NCI-H2029 treated with DMSO at 0.1 percent for 48 hours (cell line): ENCODE measurements at regions not wholly inside any gene's neighbourhood (a gene's known extent, or its start where the extent isn't known, plus 50 kb on each side); places are given as distances from the start of the nearest gene placed in this dataset.
"Not testable (repeated sequence)": the region's sequence is repeated elsewhere in the genome, so short reads cannot be mapped to it uniquely, and the experiment has no call there.

Source experiments
- DNase-seq: peaks from one replicate; lab custom pipeline; 2025; lab: John Stamatoyannopoulos, UW

DNA sequence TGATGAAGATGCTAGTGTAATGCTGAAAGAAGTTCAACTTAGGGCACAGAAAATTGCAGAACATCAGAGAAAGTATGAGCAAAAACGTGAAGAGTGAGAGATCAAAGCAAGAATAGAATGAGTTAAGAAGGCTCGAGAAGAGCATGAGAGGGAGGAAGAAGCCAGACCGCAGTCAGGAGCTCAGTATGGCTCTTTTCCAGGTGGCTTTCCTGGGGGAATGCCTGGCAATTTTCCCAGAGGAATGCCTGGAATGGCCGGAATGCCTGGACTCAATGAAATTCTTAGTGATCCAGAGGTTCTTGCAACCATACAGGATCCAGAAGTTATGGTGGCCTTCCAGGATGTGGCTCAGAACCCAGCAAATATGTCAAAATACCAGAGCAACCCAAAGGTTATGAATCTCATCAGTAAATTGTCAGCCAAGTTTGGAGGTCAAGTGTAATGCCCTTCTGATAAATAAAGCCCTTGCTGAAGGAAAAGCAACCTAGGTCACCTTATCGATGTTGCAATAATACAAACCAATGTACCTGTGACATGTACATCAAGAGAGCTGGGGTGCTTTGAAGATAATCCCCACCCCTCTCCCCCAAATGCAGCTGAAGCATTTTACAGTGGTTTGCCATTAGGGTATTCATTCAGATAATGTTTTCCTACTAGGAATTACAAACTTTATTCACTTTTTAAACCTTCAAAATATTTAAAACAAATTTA lies 277.9 kb downstream of the LPIN1 start:
- not testable (repeated sequence) for DNase-seq

DNA sequence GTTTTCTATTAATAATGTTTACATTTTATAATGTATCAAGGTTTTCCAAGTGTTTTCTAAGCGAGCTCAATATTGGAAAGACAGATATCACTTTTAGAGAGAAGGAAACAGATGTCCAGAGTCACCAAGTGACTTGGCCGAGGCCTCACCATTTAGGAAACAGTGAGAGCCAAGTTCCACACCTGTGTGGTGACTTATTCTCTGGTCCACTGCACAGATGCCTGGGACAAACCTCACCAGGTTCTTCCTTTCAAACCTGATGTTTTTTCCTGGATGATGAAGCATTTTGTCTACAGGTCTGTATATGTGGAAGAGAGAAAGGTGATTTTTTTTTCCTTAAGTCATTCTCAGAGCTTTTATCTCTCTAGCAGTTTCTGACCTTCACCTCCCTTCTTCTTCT lies 280.7 kb downstream of the LPIN1 start:
- no peak for DNase-seq

DNA sequence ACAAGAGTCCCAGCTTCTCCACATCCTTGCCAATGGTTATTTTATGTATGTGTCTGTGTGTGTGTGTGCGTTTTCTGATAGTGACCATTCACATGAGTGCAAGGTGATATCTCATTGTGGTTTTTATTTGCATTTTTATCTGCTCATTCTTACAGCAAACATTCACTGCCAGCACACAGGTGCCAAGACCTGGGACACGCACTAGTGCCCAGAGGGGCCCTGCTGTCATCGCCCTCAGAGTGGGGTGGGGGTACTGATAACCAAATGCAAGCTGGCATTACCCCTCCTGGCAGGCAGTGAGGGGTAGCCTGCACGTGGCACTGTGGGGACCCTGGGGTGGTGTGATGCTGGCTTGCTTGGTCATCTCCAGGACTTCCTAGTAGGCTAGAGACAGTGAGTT lies 285.4 kb downstream of the LPIN1 start:
- peak; percentile 52 for DNase-seq

DNA sequence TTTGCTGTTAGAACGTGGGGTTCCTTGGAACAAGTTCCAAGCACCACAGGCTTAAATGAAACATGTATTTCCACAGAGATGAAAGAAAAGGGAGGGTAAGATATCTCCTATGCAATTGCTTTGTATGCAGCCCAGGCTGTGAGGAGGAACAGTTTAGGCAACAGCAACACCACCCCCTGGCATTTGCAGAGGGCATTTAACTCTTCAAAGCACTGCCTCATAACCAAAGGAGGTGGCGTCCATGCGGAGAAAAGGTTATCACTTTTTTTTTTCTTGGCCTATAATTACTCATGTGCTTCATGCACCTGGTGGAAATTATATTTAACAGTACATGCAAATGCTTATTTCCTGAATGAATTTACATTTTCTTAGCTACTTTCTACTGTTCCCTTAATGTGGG lies 286.0 kb downstream of the LPIN1 start:
- DNase-seq, result no peak

DNA sequence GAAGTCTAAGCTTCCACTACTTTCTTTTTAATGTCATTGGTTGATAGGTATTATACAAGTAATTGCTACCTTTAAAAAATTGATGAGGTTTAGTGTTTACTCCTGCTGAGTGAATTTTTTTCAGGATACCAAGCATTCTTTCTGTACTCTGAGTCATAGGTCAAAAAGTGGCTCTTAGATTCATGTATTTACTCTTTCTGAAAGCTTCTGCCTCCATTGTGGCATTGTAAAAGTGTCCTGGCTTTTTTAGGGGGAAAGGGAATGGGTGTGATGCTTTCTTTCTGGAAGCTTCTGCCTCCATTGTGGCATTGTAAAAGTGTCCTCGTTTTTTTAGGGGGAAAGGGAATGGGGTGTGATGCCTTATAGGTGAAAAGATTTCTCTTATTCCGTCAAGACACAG lies 286.5 kb downstream of the LPIN1 start:
- DNase-seq, result no peak

DNA sequence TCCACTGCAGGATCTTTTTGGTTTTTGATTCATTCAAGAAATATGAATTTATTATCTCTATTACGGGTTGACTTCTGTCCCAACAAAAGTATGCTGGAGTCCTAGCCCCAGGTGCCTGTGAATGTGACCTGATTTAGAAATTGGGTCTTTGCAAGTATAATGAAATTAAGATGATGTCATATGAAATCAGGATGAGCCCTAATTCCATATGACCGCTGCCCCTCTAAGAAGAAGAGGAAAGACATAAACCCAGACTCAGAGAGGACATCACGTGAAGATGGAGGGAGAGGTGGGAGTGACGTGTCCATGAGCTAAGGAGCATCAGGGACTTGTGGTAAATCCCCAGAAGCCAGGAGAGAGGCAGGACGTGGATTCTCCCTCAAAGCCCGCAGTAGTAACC lies 287.1 kb downstream of the LPIN1 start:
- DNase-seq, result no peak

DNA sequence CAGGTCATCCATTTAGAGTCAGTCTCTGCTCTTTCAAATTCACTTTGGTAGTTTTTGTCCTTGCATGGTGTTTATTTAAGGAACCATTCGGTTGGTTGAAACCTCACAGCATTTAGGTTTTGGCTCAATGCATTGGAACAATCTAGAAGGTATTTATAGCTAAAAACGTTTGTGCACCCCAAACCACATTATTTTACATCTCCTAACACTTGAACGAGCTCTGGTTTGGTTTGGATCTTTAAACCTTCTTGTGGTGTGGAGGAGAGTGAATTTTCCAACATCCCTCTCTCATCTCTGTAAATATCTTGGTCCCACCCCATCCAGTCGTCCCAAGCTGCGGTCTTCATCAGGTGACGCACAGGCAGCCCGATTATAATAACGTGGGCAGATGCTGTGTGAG lies 287.9 kb downstream of the LPIN1 start:
- DNase-seq, result no peak

DNA sequence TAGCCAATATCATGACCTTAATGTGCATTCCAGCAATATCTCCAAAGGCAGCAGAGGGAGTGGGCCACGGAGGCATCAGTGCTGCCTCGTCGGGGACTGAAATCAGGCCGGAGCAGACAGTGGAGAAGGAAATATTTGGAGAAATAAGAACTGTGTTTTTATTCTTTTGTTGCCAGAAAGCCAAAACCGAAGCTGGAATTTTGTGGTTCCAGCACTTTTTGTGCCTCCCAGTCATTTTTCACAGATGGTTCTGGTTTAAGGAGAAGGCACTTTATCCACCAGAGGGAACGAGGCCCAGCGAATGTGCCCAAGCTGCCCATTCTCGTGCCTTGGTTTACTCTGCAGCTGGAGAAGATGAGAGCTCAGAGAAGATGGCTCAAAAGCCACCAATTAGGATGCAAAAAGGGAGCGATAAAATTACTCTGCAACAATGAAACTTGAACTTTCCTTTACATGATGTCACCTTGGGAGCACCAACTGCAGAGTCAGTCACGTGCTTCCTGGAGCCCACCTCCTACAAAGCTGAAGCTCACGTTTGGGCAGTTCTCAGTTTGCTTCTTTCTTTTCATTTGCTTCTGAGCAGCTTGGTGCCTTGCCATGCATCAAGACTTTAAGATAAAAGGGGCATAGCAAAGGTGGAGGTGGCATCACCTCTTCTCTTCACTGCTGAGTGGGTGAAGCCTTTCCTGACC lies 288.7 kb downstream of the LPIN1 start:
- no peak for DNase-seq

DNA sequence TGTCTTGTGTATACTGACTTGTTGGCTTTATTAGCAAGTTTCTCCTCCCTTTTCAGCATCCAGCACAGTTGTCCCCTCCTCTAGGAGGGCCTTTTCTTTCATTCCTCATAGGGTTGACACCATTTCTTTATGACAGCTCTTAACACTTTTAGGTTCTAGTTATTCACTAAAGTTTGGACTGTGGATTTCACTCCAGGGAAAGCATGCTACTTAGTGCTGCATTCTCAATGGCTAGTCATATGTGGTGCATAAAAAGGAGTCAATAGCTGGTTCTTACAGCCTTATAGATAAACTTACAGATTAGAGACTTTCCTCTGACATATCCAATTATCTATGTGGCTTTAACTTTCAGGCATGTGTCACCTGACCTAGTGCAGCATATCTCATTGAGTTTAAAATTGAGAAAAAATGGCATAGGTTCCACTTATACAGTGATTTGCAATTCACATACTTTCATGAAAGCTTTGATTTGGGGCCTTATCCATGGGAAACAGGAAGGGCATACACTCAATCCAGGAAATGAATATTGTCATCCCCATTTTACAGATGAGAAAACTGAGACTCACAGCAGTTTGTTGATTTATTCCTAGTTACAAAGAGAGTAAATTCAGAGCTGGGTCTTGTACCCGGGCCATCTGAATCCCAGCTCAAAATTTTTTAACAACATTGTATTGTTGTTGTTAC lies 289.7 kb downstream of the LPIN1 start:
- DNase-seq, result no peak

DNA sequence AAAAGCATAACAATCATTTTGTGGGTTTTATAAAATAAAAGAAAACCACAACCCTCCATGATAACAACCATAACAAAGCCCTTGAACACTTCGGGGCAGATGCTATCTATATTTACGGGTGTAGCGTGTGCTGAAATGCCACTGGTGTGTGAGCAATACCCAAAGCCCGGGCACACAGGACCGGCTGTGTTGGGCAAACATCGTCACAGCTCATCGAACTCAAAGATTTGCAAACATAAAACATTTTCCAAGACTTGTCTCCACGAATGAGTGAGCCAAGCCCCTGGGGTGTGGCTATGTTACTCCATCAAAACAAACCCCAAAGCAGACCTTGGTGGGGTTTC lies 290.2 kb downstream of the LPIN1 start:
- DNase-seq, result no peak

DNA sequence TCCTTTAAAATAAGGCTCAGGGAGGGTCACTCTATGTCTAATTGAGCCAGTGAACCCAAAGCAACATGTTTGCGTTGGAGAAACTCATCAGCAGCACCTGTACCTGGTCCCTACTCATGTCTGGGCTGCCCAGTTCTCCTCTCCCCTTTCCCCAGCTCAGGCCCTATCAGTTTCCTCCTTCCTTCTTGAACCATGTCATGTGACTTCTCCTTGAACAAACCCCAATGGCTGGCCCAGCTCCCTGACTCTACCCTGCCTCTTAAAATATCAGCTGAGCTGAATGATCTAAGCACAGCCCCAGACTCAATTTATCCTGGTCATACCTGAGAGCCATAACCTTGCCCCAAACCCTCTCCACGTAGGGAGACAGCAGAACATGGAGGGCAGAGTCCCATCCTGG lies 290.9 kb downstream of the LPIN1 start:
- DNase-seq, result no peak

DNA sequence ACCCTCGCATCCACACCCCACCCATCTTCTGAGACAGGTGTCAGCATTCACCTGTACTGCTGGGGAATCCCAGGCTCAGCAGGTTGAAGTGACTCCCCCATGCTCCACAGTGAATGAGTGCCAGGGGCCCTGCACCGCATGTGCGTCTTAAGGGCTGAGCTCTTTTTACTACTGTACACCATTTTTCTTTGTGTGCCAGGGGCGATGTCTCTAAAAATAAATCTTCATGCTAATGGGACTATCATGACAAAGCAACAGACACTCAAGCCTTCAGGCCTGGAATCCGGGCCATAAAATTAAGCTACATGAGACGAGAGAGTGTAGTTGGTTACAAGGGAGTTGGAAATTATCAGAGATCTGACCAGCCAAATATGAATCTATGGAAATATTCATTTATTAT lies 294.8 kb downstream of the LPIN1 start:
- DNase-seq, result no peak

DNA sequence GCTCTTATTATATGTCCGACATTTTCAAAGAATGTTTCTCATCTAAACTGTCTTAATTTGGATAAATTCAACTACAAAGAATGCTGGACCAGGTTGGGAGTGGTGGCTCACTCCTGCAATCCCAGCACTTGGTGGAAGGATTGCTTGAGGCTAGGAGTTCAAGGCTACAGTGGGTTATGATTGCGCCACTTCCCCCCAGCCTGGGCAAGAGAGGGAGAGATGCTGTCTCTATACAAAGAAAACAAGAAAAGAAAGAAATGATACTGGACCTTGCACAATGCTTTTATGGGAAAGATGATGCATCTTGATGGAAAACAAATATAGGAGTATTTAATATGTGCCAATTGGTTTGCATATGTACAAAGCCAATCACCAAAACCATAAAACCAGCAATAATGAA lies 296.7 kb downstream of the LPIN1 start:
- no peak for DNase-seq

DNA sequence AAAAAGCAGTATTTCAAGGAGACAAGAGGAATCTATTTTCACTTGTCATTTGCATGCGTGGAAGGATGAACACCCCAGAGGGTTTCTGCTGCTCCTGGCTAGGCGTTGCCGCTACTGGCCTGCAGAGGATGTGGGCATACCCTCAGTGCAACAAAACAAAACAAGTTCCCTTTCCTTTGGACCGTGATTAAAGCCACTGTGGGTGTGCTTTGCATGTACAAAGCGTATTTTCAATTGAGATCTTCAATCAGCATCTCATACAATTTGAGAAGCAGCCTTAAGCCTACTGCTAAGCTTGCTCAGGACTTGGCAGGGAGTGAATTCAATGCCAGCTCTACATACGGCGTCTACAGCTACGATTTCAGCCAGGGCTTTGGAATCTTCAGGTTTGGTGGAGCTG lies 298.4 kb downstream of the LPIN1 start:
- no peak for DNase-seq

DNA sequence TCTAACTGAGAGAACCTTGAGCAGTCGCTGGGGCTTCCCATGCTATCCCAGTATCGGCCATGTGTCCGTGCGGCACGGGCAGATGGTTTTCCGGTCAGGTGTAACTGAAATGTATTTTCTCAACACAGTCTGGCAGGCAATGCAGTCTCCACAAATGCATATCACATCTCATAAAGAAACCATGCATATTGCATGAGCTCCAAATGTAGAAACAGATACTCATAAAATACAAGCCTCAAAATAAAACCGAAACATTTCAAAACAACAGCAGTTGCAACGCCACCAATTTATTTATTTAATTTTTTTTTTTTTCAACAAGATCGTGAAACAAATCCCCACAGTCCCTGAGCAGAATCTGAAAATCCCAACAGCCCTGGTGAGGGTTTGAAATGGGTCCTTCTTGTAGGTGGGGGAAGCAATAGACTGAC lies 299.4 kb downstream of the LPIN1 start:
- DNase-seq, result no peak

DNA sequence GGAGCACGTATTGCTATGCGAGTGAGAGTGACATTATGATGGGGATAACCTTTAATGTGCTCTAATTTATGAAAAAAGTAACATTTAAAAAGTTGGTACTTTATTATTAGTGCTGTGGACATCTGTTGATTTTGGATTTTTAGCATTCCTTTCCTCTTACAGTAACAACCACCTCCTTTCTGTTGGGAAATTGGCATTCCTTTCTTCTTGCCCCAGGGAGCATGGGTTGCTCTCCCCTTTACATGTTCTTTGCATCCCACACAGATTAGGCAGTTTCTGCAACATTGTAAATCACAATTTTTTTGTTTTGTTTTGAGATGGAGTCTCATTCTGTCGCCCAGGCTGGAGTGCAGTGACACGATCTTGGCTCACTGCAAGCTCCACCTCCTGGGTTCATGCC lies 300.2 kb downstream of the LPIN1 start:
- no peak for DNase-seq

DNA sequence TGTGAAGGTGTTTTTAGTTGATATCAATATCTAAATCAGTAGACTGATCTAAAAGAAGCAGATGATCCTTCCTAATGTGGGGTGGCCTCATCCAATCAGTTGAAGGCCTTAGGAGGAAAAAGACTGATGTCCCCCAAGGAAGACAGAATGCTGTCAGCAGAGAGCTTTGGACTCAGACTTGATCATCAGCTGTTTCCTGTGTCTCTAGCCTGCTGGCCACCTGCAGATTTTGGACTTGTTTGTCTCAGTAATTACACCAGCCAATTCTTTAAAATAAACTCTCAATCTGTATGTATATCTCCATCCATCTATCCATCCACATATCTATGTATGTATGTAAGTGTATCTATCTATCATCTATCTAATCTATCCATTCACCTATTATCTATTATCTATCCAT lies 301.3 kb downstream of the LPIN1 start:
- no peak for DNase-seq

DNA sequence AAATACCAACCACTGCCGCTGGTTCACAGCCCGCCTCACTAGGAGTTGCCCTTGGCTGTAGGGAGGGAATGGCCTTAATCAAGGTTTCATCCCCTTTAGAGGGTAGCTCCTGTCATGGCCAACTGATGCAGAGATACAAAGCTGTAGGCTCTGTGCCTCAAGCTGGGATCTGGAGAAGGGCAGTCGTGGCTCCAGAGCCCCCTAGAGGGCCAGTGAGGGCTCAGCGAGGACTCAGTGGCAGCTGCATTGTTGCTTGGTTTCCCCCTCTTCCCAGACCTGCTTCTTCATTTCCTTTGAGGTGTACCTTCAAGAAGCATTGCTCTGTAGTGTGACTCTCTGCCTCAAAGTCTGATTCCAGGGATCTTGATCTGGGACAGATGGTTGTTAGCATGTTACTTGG lies 302.1 kb downstream of the LPIN1 start:
- no peak for DNase-seq

DNA sequence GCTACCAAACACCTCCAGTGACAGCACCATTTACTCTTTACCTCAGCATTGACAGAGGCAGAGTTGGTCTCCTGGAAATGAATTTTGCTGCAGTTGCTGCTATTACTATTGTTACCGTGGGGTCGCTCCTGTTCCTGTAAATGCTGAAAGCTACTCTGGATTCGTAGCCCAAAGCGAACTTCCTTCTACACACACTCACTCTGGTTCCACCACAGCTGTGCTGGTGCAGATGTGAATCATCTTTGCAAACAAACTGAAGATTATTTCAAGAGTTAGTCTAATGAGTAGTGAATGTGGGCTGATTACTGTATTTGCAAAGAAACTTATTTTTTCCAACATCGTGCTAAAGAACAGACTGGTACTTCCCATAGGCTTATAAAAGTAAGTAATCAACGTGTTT lies 304.0 kb downstream of the LPIN1 start:
- DNase-seq, result no peak

DNA sequence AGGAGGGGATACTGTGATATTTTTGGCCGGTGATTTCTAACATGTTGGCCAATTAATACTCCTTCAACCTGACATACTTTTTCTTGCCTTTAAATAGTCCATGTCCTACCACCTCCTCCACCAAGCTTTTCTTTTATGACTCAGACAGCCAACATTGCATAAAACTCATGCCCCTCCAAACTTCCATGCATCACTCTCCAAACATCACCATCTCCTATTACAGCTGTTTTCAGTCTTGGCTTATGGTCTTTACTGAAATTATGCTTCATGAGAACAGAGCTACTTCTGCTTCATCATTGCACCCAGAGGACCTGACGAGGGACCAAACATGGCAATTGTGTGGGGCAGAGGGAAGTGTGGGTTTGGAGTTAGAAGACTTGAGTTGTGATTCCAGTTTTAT lies 305.4 kb downstream of the LPIN1 start:
- no peak for DNase-seq

DNA sequence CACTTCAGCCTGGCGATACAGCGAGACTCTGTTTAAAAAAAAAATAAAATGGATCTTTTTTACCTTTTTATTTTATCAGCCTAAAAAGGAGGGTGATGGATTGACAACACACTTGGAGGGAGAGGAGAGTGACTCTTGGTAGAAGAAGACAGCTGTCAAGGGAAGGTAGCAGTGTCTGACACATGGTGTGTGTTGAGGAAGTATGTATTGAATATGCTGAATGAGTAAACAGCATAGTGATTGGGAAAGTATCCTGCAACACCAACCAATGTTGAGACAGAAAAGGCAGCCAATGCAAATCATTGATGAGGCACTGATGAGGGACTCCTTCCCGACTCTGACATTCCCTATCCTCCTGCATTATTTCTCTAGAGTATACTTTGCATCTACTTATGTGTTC lies 306.4 kb downstream of the LPIN1 start:
- DNase-seq, result no peak

DNA sequence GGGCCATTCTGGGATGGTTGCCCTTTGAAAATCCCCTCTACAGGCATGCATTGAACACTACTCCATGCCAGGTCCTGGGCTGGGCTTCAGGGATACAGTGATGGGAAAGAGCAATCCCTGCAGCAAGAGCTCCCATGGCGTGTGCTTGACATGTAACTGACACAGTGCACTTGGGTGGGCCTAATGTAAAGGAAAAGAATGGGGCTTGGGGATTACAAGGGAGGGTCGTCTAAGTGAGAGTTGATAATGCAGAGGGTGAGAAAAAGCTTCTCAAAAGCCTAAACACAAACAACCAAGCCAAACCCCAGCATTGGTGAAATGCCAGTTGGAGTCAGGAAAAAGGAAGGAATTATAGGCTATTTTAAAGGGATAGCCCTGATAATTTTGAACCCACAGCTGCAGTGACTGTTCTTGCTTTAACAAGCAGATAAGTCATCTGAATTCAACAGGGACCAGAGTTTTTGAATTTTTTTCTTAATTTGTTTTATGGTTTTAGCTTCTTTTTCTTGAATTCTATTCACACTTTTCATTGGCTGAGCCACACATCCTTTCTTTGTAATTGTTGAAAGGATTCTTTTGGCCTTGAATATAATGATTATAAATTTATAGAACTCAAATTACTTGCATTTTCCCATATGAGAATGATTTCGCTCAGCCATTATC lies 308.7 kb downstream of the LPIN1 start:
- no peak for DNase-seq
